HG02870 (cell line): ENCODE measurements at regions not wholly inside any gene's neighbourhood (a gene's known extent, or its start where the extent isn't known, plus 50 kb on each side); places are given as distances from the start of the nearest gene placed in this dataset.

ENCODE experiments used
- ATAC-seq: cut with Tn5 transposase; IDR thresholded peaks from one replicate; pipeline ENCODE4 v1.9.1; 2021; ENCODE audit warnings: mild to moderate bottlenecking, moderate library complexity; ENCODE audit not compliant: unreplicated experiment

DNA sequence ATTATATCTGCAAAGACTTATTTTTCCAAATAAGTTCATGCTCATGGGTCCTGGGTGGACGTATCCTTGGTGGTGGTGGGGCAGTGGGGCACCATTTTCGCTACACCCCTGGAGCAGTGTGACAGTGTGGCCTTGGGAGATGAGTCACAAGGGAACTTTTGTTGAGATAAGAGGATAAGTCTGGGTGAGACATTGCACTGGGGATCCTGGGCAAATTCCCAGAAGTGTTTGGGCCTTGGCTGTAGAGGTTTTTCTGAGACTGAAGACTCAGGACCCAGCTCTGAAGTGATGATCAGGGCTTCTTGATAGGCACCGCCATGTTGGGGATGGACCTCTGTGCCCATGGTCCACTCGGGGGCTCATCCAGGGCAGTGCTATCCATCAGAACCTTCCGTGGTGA is 149.4 kb downstream of the MACROH2A1 start:
- no peak for ATAC-seq

- no peak for ATAC-seq
These were observed 150.2 kb downstream of the MACROH2A1 start for GRCh38 chr5:135248801-135249231.

GRCh38 chr5:135246923-135247795 is 151.9 kb downstream of the MACROH2A1 start:
- no peak for ATAC-seq

DNA sequence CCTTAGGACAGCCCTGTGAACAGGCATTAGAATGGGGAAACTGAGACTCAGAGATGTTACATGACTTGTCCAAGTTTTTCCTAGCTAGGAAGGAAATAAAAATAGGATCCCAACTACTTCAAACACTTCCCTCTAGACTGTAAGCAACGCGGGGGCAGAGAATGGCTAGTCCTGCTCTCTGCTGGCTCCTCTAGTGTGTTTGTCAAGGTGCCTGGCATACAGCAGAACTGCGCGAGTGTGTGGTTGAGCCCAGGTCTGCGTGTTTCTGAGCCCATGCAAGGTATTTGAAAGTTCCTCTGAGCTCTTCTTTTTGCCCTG is 152.5 kb downstream of the MACROH2A1 start:
- no peak for ATAC-seq

GRCh38 chr5:135245521-135246499 is 153.2 kb downstream of the MACROH2A1 start:
- no peak for ATAC-seq

DNA sequence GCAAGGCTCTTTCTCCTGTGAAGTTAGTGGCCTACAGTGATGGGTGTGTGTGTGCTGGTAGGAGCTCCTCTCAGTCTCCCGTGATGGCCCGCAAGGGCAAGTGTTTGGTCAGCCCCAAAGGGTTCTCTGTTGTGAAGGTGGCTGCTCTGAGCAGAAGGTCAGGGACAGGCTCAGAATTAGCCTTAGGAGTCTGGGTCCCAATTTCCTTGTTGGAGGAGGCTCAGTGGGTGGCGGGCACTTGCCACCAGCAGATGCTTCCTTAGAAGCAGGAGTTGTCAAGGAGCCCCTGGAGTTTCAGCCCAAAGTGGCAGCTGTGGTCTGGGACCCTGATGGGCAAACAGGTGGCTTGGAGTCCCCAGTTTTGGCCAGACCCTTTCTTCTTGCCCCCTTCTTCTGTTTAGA is 154.4 kb downstream of the MACROH2A1 start:
- no peak for ATAC-seq

- no peak for ATAC-seq
These were observed 155.3 kb downstream of the MACROH2A1 start for GRCh38 chr5:135243556-135244285.

DNA sequence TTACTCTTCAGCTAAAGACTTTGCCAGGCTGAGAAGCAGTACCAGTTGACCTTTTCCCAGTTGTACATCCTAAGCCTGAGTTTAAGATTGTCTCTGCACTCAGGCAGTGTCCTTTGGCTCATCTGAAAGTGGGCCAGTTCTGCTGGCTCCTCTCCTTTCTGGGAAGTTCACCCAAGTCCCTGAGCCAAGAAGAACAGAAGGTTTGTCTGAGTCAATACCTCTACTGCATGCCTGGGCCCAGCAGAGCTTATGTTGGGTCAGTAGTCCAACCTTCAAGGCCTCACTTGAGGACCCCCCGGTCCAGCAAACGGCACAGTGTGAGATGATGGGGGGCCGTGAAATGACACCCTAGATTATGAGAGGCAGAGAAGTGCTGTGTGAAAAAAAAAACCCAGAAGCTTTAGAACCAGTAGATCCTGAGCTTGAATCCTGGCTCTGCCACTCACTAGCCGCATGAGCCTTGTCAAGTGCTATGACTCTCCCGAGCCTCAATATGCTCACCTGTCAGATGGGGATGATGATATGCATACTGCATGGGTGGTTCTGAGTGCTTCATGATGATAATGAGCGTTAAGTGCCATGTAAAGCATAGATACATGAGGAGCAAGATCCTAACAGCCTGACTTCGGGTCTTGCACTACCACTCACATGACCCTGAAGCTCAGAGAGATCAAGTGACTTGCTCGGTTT is 156.0 kb downstream of the MACROH2A1 start:
- ATAC-seq = no peak

- no peak for ATAC-seq
These were observed 156.8 kb downstream of the MACROH2A1 start for GRCh38 chr5:135242021-135242865.

DNA sequence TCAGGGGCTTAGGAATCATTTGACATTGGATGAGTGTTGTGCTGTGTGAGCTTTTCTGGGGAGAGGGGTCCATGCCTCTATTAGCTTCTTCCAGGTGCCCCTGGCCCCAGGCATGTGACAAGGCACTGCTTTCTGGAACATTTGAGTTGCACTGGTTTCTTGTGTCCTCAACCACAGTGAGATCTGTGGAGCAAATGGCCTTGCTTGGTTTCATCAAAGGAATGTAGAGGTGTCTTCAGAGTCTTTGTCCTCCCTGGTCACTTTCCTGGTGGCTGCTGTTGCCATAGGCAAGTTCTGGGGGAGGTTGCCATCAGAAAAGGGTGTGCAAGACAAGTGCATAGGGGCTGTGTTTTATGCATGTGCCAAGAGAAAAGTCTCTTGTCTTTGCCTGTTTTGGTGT is 157.5 kb downstream of the MACROH2A1 start:
- no peak for ATAC-seq

GRCh38 chr5:135240781-135241360 is 158.2 kb downstream of the MACROH2A1 start:
- ATAC-seq = no peak

- no peak for ATAC-seq
These were observed 158.8 kb downstream of the MACROH2A1 start for GRCh38 chr5:135240283-135240633.

DNA sequence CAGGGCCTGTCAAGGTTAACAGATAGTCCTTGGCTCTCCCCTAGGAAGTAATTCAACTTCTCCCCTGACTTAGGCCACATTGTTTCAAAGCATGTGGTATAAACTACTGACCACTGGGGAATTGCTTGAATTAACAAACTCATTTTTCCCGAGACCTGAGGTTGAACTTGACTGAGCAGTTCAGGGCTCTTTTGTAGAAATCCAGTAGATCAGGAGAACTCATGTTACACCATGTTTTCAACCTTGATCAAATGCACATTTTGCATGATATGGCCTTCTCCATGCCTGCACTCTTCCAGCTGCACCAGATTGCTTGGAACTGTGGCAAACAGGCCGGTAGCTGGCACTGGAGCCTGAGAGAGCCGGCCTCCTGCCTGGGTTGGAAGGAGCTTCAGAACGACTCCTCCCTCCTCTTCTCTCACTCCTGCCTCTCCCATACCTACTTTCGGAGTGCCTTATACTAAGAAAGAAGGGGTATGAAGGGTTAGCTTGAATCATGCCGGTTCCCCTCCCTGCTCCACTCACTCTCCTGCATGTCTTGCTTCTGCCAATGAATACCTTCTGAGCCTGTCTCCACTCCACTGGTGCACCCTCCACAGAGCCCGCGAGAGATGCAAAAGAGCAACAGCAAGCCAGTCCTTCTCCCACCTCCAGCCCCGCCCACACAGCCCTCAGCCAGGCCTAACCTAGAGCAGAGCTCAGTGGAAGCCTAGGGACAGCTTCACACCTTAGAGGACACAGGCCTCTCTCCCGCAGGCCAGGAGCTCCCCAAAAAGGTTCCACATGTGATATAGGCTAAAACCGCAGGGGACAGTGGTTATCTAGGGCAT is 159.4 kb downstream of the MACROH2A1 start:
- no peak for ATAC-seq

GRCh38 chr5:135238622-135239452 is 160.2 kb downstream of the MACROH2A1 start:
- ATAC-seq = no peak

- no peak for ATAC-seq
These were observed 161.3 kb downstream of the MACROH2A1 start for GRCh38 chr5:135237748-135238103.

GRCh38 chr5:135236908-135237747 is 161.9 kb downstream of the MACROH2A1 start:
- no peak for ATAC-seq
